HFFc6 (cell line): ENCODE measurements at regions not wholly inside any gene's neighbourhood (a gene's known extent, or its start where the extent isn't known, plus 50 kb on each side); places are given as distances from the start of the nearest gene placed in this dataset.

Experiments used
- DNase-seq: peaks from one replicate; pipeline ENCODE4 v3.0.0-alpha.2; 2018
- H3K27ac Mint-ChIP-seq: 2 replicates; pipeline ENCODE4 v1.8.0; 2020; ENCODE audit warnings: mild to moderate bottlenecking, mixed read lengths
- H3K27me3 Mint-ChIP-seq: 2 replicates; pipeline ENCODE4 v1.8.0; 2021; ENCODE audit warnings: mild to moderate bottlenecking, moderate library complexity, mixed read lengths; ENCODE audit not compliant: insufficient read depth
- H3K36me3 Mint-ChIP-seq: 2 replicates; pipeline ENCODE4 v1.8.0; 2021; ENCODE audit warnings: low read depth, mixed read lengths
- H3K4me1 Mint-ChIP-seq: 2 replicates; pipeline ENCODE4 v1.8.0; 2020; ENCODE audit warnings: low read depth, mixed read lengths
- H3K4me3 Mint-ChIP-seq: 2 replicates; pipeline ENCODE4 v1.8.0; 2020; ENCODE audit warnings: mild to moderate bottlenecking, moderate library complexity, mixed read lengths
- H3K9me3 Mint-ChIP-seq: 2 replicates; pipeline ENCODE4 v1.8.0; 2020; ENCODE audit warnings: mild to moderate bottlenecking, mixed read lengths
- CTCF ChIP-seq: fragments of 200-600 bp; sonication (generic); IDR thresholded peaks from 2 replicates; pipeline ENCODE4 v1.5.0; 2021; ENCODE audit warnings: antibody characterized with exemption, mild to moderate bottlenecking

GRCh38 chr1:117260761-117261423 lies 50.2 kb upstream of the VTCN1 start:
- Mint-ChIP-seq H3K27me3 (peaks cover 8% of the 10 kb centered on the region), H3K9me3 (peaks cover 7% of the 10 kb centered on the region), H3K36me3 (no peaks in the 10 kb centered on the region), H3K4me1 (no peaks in the 10 kb centered on the region), H3K27ac (no peak overlapping the region), H3K4me3 (no peak overlapping the region)
- DNase-seq = no peak
- no peak for TF ChIP-seq CTCF
